NB4 (cell line): ENCODE measurements at regions not wholly inside any gene's neighbourhood (a gene's known extent, or its start where the extent isn't known, plus 50 kb on each side); places are given as distances from the start of the nearest gene placed in this dataset.

Source experiments
- MAX ChIP-seq: IDR thresholded peaks from 2 replicates; pipeline ENCODE4 v1.6.1; 2011; ENCODE audit warnings: low read depth, low read length
- MYC ChIP-seq: IDR thresholded peaks from 2 replicates; pipeline ENCODE4 v1.6.1; 2011; ENCODE audit warnings: low read depth, low read length
- POLR2A ChIP-seq: IDR thresholded peaks from 2 replicates; pipeline ENCODE4 v1.6.1; 2011; ENCODE audit warnings: mild to moderate bottlenecking; ENCODE audit not compliant: insufficient read length; ENCODE audit errors: extremely low read depth
- TF ChIP-seq, protein P1 (sequence below): IDR thresholded peaks from one replicate; pipeline ENCODE4 v1.5.1; 2012; ENCODE audit warnings: low read depth, low read length

DNA sequence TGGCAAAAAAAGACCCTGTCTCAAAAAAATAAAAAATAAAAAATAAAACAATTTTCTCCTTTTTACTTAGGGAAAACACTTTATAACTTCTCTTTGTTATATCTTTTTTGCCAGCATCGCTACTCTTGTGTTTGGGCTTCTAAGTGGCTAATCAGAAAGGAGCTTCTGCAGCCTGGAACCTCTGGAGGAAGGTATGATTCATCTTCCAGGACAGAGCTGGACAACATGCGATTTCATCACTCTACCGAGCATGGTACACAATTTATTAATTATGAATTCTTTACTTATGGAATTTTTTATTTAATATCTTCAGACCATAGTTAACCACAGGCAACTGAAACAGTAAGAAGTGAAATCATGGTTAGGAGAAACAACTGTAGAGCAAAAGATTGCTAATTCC lies 1254.3 kb upstream of the AGA start:
- TF ChIP-seq MYC (no peak), POLR2A (no peak), MAX (no peak)
- TF ChIP-seq, protein P1, sequence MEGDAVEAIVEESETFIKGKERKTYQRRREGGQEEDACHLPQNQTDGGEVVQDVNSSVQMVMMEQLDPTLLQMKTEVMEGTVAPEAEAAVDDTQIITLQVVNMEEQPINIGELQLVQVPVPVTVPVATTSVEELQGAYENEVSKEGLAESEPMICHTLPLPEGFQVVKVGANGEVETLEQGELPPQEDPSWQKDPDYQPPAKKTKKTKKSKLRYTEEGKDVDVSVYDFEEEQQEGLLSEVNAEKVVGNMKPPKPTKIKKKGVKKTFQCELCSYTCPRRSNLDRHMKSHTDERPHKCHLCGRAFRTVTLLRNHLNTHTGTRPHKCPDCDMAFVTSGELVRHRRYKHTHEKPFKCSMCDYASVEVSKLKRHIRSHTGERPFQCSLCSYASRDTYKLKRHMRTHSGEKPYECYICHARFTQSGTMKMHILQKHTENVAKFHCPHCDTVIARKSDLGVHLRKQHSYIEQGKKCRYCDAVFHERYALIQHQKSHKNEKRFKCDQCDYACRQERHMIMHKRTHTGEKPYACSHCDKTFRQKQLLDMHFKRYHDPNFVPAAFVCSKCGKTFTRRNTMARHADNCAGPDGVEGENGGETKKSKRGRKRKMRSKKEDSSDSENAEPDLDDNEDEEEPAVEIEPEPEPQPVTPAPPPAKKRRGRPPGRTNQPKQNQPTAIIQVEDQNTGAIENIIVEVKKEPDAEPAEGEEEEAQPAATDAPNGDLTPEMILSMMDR = no peak
